ENCODE measurements at regions not wholly inside any gene's neighbourhood (a gene's known extent, or its start where the extent isn't known, plus 50 kb on each side); places are given as distances from the start of the nearest gene placed in this dataset.
"Not testable (repeated sequence)": the region's sequence is repeated elsewhere in the genome, so short reads cannot be mapped to it uniquely, and the experiment has no call there.

DNA sequence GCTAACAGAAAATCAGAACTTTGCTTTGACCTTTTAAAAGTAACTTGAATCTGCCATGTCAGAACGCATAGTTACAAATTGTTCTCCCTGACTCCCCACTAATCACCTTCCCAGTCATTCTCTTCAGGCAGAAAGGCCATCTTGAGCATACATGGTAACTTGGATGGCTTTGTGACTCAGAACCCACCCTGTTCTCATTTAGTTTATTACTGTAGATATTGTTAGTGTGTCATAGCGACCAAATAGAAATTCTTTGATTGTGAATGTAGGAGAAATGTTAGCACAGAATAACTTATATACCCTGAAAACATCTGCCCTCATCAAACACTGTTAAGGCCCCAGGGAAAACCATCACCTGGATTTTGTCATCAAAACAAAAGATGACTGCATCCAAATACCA is 382.0 kb downstream of the MAGEB5 start:
- no peak for DNase-seq (ENCODE audit: low spot score)

DNA sequence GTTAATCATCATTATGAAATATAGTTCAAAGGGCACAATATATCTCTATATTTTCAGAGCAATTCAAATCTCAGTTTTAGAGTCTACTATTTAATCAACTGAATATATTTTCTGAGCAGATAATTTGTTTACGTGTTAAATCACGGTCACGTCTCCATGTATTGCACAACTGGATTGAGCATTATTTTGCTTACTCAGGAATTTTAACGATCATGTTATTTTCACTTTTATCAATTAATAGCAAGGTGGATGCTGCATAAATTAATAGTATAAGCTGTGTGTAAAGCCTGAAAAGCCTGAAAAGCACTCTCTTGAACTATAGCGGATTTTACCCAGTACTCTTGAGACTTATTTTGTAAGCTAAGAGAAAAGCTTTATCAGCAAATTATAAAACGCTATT is 374.9 kb downstream of the MAGEB5 start:
- no peak for DNase-seq (ENCODE audit: low spot score)

DNA sequence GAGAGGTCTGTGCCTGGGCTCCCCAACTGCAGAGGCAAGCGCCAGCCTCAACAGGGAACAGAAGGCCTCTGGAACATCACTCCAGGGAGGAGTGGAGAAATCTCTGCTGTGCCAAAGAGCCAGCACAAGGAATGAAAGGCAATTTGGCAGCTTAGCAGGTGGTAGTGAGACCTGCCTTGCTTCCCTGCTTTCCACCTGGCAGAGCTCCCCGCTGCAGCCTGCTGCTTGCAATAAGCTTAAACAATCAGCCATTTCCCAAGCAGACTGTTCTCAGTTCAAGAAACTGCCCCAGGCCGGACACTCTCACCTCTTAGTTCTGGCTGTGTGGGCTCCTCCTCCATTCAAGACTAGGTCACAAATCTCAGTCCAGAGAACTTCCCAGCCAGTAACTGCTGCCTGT is 370.6 kb downstream of the MAGEB5 start:
- no peak for DNase-seq (ENCODE audit: low spot score)

- DNase-seq (ENCODE audit: low spot score), result no peak
Measured at GRCh38 chrX:26581091-26581490, 365.1 kb downstream of the MAGEB5 start.

- DNase-seq (ENCODE audit: low spot score), result no peak
Measured at GRCh38 chrX:26580021-26580420, 364.1 kb downstream of the MAGEB5 start.

DNA sequence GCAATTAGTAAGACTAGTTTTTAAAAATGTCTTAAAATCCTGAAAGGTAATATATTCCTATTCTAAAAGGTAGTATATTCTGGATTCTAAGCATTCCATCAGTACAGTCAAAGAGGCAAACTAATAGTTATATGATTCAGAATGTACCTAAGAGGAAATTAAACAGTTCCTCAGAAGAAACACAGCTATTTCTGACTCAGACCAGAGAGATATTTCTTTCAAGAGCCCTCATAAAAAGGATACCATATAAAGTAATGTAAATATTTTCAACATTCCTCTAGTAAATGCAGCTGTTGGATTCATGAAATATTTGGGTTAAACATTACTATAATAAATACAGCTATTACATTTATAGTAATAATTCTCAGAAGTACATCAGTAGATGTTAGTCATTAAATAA is 358.3 kb downstream of the MAGEB5 start:
- no peak for DNase-seq (ENCODE audit: low spot score)

DNA sequence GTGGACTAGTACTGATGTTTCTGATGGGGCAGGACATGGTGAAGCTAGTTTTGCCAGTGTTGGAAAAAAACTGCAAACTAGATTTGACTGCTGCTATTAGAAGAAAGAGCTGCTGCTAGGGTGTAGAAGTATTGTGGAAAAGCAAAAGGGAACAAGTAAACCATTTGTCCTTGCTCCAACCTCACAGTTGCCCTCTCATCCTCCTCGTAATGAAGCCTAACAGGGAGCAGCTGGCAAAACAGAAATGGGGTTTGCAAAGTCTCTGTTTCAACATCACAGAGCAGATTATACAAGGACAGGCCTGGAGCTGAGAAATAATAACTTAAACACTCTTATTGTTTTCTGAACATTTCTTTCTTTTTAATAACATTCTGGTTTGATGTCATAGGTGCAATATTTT is 346.2 kb downstream of the MAGEB5 start:
- DNase-seq (ENCODE audit: low spot score), result no peak

- DNase-seq (ENCODE audit: low spot score), result no peak
Measured at GRCh38 chrX:26559855-26560254, 343.9 kb downstream of the MAGEB5 start.

GRCh38 chrX:26558719-26559386 is 342.9 kb downstream of the MAGEB5 start:
- no peak for DNase-seq (ENCODE audit: low spot score)

- DNase-seq (ENCODE audit: low spot score), result no peak
Measured at GRCh38 chrX:26557691-26558321, 341.8 kb downstream of the MAGEB5 start.

DNA sequence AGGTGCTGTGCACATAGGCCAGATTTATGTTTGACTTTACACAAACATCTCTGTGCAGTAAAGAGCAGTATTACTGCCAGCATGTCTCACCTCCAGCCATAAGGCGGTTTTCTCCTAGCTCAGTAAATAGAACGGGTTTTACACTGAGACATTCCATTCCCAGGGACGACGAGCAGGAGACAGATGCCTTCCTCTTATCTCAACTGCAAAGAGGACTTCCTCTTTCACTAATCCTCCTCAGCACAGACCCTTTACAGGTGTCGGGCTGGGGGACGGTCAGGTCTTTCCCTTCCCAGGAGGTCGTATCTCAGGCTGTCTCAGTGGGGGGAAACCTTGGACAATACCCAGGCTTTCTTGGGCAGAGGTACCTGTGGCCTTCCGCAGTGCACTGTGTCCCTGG is 309.8 kb downstream of the MAGEB5 start:
- DNase-seq (ENCODE audit: low spot score), result not testable (repeated sequence)

GRCh38 chrX:26522501-26522900 is 306.5 kb downstream of the MAGEB5 start:
- DNase-seq (ENCODE audit: low spot score), result no peak

- DNase-seq (ENCODE audit: low spot score), result no peak
Measured at GRCh38 chrX:26511589-26512363, 295.8 kb downstream of the MAGEB5 start.

DNA sequence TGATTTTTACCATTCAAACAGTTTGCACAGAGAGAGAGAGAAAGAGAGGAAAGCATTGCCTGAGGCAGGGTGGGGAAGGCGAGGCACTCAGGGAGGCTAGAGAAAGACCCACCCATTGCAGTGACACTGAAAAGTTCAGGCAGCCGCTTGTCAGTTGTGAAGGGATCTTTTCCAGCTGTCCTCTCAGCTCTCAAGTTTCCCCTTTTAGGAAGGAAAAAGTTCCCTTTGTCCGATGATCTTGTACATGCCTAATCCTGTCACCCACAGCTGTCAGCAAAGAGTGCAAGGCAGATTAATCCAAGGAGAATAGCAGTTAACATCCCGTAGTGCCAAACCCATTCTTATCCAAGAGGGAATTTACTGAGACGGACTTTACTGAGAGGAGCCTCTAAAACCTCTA is 255.0 kb downstream of the MAGEB5 start:
- no peak for DNase-seq (ENCODE audit: low spot score)

GRCh38 chrX:26466387-26466786 is 250.4 kb downstream of the MAGEB5 start:
- DNase-seq (ENCODE audit: low spot score), result no peak

DNA sequence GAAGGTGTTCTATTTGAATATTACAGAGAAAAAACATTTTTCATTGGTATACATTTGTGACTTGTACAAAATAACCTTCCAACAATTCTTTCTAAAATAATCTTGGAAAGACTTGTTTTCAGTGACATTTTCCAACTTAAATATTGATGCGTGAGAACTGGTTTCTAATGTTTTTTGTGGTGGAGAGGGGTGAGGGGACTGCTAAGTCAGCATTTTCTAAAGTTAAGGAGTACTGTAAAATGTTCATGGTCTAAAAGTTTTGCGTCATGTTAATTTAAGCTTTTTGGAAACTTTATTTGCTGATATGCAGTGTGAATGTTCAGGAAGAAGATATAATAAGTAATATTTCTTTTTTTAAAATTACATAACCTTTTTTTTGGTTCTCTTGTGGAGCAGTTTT is 229.3 kb downstream of the MAGEB5 start:
- no peak for DNase-seq (ENCODE audit: low spot score)

DNA sequence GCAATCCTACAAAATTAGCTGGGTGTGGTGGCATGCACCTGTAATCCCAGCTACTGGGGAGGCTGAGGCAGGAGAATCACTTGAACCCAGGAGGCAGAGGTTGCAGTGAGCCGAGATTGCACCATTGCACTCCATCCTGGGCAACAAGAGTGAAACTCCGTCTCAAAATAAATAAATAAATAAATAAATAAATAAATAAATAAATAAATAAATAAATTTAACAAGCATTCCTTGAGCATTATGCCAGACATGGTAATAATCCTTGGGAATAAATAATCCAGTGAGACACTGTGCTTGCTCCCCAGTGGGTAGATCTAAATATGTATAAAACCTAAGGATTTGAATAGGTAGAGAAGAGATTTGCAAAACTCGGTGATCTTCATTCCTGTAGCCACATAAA is 228.4 kb downstream of the MAGEB5 start:
- DNase-seq (ENCODE audit: low spot score), result not testable (repeated sequence)

GRCh38 chrX:26442340-26442739 is 226.4 kb downstream of the MAGEB5 start:
- DNase-seq (ENCODE audit: low spot score), result no peak

DNA sequence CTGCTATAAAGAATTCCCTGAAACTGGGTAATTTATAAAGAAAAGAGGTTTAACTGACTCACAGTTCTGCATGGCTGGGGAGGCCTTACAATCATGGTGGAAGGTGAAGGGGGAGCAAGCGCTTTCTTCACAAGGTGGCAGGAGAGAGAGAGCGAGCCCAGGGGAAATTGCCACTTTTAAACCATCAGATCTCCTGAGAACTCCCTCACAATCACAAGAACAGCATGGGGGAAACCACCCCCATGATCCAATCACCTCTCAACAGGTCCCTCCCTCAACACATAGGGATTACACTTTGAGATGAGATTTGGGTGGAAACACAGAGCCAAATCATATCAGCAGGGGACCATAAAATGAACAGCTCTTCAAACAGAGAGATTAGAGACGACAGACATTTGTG is 198.6 kb downstream of the MAGEB5 start:
- no peak for DNase-seq (ENCODE audit: low spot score)

GRCh38 chrX:26411045-26411444 is 195.1 kb downstream of the MAGEB5 start:
- no peak for DNase-seq (ENCODE audit: low spot score)

- DNase-seq (ENCODE audit: low spot score), result no peak
Measured at GRCh38 chrX:26409636-26410035, 193.7 kb downstream of the MAGEB5 start.

GRCh38 chrX:26387906-26388305 is 171.9 kb downstream of the MAGEB5 start:
- no peak for DNase-seq (ENCODE audit: low spot score)

GRCh38 chrX:26376037-26376708 is 160.2 kb downstream of the MAGEB5 start:
- no peak for DNase-seq (ENCODE audit: low spot score)
